GM11168 (cell line): ENCODE measurements at regions not wholly inside any gene's neighbourhood (a gene's known extent, or its start where the extent isn't known, plus 50 kb on each side); places are given as distances from the start of the nearest gene placed in this dataset.

Experiments
- in situ Hi-C: fragments of 300-500 bp; cut with MboI; formaldehyde crosslinking; loops from one replicate; pipeline ENCODE4 v1.12.0; 2022; ENCODE audit warnings: low sequenced_read_pairs; ENCODE audit not compliant: unreplicated experiment

DNA sequence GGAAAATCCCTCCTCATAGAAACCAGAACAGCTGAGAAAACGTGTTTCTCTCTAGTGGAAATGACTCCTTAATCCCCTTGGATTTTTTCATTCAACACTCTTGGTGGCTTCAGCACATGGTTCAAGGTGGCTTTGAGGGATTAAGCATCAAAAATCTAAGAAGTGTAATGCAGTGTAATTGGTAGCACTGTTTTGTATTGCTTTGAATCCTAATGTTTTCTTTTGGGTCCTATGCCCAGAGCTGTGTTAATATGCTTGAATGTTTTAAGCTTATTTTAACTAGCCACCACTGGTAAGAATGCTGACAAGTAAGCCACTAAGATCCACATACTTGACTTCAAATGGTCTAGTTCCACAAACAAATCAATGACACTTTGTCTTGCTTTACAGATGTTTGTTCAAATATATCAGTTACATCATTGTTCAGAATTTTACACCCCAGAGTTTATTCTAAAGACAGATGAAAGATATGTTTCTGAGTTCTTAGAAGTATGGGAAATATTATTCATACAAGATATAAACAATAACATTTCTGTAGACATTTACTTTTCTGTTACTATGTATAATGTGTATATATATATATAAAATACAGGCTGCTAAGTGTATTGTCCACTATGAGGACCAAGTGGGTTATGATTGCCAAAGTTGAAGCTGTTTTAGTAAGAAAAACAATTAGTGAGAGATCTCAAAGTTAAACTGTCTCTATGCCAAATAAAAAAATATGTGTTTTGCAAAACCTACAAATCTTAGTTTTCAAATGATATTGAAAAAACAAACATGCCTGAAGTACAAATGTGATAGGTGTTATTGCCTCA, 220.8 kb downstream of the OGFRL1 start:
- in situ Hi-C loops: loop anchor here (5.0 to 25.0 kb wide), 2 partner anchors 117 to 297 kb away; no protein-coding TSS in a partner anchor

DNA sequence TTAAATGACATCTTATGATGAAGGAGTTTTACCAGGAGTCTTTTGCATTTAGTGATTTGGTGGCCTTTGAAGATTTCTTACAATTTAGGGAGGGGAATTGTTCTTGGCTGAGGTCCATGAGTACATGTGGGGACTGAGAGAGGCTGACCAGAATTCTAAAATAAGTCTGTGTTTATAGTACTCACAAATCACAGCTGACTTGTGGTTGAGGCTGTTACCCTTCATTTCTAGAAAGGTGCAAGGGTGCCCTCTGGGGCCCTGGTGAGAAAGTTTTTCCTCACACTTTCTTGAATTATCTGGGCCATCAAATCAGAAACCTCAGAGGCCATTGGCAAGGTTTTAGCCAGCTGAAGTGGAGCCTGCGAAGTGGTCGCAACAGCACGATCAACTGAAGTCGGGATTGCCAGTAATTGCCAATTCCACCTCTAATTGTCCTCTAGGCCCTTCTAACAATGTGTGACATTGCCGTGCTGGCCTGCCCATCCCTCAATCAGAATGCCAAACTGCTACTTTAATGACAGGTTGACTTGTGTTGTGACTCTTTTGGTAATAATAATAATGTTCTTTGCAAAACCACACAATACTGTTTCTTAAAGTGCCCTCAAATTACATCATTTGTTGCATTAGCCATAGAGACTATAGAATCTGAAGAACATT, 221.6 kb downstream of the OGFRL1 start:
- in situ Hi-C loops: loop anchor here (25.0 kb wide), 1 partner anchor 298 kb away; no protein-coding TSS in a partner anchor

- in situ Hi-C loops: loop anchor here (25.0 kb wide), 1 partner anchor 299 kb away; no protein-coding TSS in a partner anchor
These were observed 222.2 kb downstream of the OGFRL1 start for GRCh38 chr6:71510856-71511255.

GRCh38 chr6:71512256-71512655, 223.6 kb downstream of the OGFRL1 start:
- in situ Hi-C loops: loop anchor here (25.0 kb wide), 1 partner anchor 300 kb away; no protein-coding TSS in a partner anchor

GRCh38 chr6:71513036-71513435, 224.4 kb downstream of the OGFRL1 start:
- in situ Hi-C loops: loop anchor here (25.0 kb wide), 1 partner anchor 301 kb away; no protein-coding TSS in a partner anchor

- in situ Hi-C loops: loop anchor here (25.0 kb wide), 1 partner anchor 311 kb away; no protein-coding TSS in a partner anchor
These were observed 234.9 kb downstream of the OGFRL1 start for GRCh38 chr6:71523548-71523947.

GRCh38 chr6:71524201-71524600, 235.6 kb downstream of the OGFRL1 start:
- in situ Hi-C loops: loop anchor here (25.0 kb wide), 1 partner anchor 312 kb away; no protein-coding TSS in a partner anchor

- in situ Hi-C loops: loop anchor here (25.0 kb wide), 1 partner anchor 559 kb away; no protein-coding TSS in a partner anchor
These were observed 239.3 kb downstream of the OGFRL1 start for GRCh38 chr6:71527886-71528285.

GRCh38 chr6:71529026-71529425, 240.4 kb downstream of the OGFRL1 start:
- in situ Hi-C loops: loop anchor here (25.0 kb wide), 1 partner anchor 558 kb away; no protein-coding TSS in a partner anchor

GRCh38 chr6:71529769-71530168, 241.2 kb downstream of the OGFRL1 start:
- in situ Hi-C loops: loop anchor here (25.0 kb wide), 1 partner anchor 558 kb away; no protein-coding TSS in a partner anchor

DNA sequence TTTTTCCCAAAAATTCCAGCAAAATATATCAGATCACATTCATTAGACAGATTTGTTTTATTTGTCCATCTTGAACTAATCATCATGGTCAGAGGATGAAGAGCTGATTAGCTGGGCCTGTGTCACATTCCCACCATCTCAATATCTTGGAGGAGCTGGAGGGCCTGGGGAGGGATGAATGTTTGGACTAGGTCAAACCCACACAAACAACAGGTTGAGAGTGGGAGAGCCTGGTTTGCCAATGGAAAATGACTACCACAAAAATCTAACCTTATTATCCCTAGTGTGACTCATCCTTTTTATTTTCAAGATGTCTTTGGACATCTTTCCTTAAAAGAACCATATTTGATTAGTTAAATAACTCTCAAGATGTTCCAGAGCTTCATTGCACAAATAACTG, 242.4 kb downstream of the OGFRL1 start:
- in situ Hi-C loops: loop anchor here (25.0 kb wide), 1 partner anchor 556 kb away; no protein-coding TSS in a partner anchor

DNA sequence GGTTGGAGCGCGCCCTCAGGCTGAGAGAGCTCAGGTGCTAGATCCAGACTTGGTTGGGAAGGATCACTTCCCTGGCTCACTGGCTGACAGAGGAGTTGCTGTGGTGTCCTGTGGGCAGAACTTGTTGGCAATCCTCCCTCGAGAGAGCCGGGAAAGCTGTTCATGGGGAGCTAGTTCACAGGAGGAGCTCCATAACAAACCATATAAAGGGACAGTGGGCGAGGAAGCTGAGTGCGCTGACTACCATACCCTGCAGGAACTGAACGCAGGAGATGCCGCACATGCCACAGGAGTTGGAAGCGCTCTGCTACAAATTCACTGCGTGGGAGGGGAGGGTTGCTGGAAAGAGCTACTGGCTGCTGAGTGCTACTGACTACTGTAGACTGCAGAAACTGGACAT, 243.2 kb downstream of the OGFRL1 start:
- in situ Hi-C loops: loop anchor here (25.0 kb wide), 1 partner anchor 555 kb away; no protein-coding TSS in a partner anchor

- in situ Hi-C loops: loop anchor here (25.0 kb wide), 1 partner anchor 553 kb away; no protein-coding TSS in a partner anchor
These were observed 245.3 kb downstream of the OGFRL1 start for GRCh38 chr6:71533939-71534379.

GRCh38 chr6:71534921-71535320, 246.3 kb downstream of the OGFRL1 start:
- in situ Hi-C loops: loop anchor here (25.0 kb wide), 1 partner anchor 552 kb away; no protein-coding TSS in a partner anchor

- in situ Hi-C loops: loop anchor here (25.0 kb wide), 1 partner anchor 550 kb away; no protein-coding TSS in a partner anchor
These were observed 249.1 kb downstream of the OGFRL1 start for GRCh38 chr6:71537717-71538116.

DNA sequence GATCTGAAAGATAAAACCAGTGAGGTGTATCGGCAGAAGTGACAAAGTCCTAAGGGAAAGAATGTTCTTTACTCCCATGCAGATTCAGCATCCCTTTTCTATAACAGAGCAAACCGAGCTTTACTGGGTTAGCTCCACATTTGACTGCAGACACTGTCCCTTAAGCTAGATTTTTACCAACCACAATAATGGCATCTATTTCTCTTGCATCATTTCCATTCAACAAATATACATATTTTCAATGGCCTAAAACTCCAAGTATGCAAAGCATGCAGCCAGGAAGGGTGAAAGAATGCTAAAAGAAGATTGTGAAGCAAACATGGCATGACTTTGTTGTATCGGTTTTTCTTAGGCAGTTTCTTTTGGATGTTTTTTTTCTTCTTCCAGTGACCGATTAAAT, 255.4 kb downstream of the OGFRL1 start:
- in situ Hi-C loops: loop anchor here (25.0 kb wide), 1 partner anchor 543 kb away; no protein-coding TSS in a partner anchor

GRCh38 chr6:71544906-71545305, 256.3 kb downstream of the OGFRL1 start:
- in situ Hi-C loops: loop anchor here (25.0 kb wide), 1 partner anchor 542 kb away; no protein-coding TSS in a partner anchor

GRCh38 chr6:71545905-71546304, 257.3 kb downstream of the OGFRL1 start:
- in situ Hi-C loops: loop anchor here (25.0 kb wide), 1 partner anchor 541 kb away; no protein-coding TSS in a partner anchor

- in situ Hi-C loops: no loop called here
These were observed 263.2 kb downstream of the OGFRL1 start for GRCh38 chr6:71551798-71552197.

- in situ Hi-C loops: no loop called here
These were observed 267.5 kb downstream of the OGFRL1 start for GRCh38 chr6:71556141-71556540.
